ENCODE measurements at regions not wholly inside any gene's neighbourhood (a gene's known extent, or its start where the extent isn't known, plus 50 kb on each side); places are given as distances from the start of the nearest gene placed in this dataset.
A peak's percentile ranks its signal among the peaks of the same experiment; 100 is the strongest.
"Not testable (repeated sequence)": the region's sequence is repeated elsewhere in the genome, so short reads cannot be mapped to it uniquely, and the experiment has no call there.

DNA sequence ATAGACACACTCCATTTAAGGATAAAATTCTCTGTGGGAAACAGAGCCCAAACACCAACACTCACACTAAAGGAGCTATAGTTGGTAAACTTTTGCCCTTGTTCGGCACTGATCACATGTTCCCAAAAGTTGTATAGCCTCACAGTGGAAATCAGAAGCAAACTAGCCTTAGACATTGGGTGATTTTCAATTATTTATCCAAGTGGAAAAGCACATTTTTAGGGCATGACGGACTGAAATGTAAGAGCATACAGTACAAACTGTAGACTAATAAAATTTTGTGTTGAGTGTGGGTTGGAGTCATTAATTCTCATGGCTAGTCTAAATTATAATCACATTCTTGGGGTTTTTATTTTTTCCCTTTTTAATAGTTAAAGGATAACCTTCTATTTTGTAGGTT lies 202.4 kb downstream of the MOXD1 start:
- DNase-seq: no peak

DNA sequence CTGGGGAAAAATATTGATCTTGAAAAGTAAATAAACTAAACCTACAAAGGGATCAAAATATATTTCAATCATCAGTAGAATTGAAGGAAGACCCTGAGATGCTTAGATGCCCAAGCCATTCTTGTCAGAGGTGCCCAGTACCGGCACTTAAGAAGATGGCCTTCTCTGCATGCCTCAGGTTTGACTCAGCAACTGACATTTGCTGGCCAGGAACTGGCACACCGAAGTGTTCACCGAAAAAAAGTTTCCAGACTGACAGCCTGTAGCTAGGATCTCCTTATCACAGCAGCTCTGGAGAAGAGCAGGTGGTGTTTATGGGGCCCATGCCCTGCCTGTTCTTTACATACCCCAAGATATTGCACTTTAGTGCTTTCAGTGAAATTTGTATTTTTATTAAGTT lies 203.2 kb downstream of the MOXD1 start:
- no peak for DNase-seq

DNA sequence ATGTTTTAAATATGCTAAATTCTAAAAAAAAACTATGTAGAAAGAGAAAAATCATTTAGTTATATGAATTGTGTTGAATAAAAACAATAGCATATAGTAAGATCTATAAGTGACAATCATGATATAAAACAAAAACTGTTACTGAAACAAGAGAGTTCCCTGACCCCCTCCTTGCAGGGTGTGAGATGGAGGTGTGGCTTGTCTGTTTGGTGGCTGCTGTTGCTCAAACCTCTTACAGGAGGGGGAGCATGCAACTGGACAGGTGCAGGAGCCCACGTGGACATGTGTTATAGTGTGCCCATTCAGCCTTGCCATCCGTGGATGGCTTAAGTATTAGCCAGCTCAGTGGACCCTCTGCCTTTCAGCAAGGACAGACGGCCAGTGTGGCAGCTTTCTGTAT lies 206.7 kb downstream of the MOXD1 start:
- no peak for DNase-seq

DNA sequence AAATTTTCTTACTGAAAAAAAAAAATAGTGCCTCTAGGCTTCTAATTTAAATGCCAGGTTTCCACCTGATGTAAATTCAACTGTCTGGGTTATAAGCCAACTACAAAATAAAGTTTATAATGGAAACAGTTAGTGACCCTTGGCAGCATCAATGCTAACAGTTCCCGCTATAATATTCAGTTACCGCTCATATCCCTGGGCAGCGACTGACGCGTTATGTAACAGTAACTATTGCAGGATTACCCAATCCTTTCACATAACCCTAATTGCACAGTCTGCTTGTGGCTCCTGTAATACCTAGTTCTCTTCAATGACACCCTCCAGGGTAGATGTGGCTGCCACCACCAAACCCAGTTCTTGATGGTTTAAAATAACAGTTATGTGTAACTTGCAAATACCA lies 208.6 kb downstream of the MOXD1 start:
- peak in 1 of 4 experiments; percentile 20 for DNase-seq

DNA sequence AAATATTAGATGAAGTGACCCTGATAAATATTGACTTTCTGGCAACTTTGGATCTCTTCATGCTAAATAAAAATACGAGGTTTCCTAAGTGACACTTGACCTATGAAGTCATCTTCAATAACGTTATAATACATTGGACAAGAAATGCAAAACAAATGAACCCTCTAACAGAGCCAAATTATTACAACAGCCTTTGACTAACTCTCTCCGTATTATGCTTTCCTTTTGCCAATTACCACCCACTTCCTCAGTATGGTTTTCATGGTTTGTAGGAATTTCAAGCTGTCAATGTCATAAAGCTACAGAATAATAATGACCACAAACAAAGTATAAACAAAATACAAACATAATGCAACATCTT lies 210.5 kb downstream of the MOXD1 start:
- no peak for DNase-seq

DNA sequence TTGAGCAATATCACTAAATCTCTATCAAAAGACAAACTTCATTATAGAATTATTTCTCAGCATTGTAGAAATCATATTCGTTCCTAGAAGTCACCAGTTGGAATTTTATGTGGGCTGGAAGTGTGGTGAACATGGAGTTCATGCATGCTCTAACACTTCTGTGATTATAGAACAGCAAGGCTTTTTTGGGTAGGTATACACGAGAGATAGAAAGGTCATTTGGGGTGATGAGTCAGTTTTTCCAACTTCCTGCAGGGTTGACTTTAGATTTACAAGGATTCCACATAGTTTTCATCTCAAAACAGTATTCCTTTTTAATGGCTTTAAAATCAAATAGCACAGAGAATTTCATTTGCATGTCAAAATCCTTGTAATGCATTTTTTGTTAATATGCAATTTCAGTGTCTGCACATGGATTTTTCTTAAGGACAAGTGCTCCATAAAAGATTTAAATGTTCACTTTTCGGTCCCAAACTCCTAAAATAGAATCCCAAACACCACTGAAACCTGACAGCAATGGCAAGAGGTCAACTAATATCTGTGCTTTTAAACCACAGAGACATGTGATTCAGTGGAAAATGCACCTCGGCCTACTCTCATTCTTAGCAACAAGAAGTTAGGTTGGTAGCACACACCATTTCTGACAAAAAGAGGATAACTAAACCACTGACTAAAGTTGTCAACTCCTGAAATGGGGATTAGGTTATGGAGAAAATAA lies 211.0 kb downstream of the MOXD1 start:
- DNase-seq: no peak

DNA sequence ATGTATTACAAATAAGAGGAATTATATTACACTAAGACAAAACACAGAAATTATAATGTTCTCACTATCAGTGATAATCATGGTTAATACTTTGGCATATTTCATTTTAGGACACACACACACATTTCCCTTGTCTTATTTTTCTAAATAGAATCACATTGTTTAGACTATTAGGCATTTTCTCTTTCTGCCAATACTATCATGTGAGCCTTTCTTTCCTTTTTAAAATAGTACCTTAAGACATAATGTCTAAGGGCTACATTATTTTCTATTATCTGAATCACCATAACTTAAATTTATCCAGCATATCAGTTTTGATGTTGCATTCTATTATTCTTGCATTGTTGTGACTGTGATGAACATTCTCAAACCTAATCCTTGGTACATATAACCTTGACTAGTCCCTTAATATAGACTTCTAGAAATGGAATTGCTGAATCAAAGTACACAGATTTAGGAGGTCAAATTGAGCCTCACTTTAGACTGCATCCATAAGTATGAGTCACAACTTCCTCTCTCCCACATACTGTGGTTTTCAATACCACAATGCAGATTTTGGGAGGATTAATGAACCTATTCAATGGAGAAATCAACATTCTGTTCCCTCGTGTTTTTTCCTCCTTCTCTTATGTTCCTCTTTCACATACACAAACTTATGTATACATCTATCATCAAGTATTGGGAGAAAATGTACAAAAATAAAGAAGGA lies 212.6 kb downstream of the MOXD1 start:
- peak; percentile 8 to 59 (median 34) for DNase-seq

DNA sequence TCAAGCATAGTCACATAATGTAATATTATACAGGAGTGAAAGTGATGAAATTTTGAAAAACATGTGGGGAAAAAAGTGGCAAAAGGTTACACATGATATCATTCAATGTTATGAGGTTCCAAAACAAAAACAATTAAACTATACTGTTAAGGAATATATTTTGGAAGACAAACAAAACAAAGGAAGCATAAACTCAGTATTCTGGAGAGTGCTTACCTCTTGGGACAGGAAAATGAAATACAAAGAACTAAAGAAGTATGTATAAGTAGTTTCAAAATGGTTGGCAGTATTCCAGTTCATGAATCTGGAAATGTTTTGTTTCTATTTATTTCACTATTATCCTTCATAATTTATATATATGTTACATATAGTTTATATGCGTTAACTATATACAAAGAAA lies 213.5 kb downstream of the MOXD1 start:
- no peak for DNase-seq

DNA sequence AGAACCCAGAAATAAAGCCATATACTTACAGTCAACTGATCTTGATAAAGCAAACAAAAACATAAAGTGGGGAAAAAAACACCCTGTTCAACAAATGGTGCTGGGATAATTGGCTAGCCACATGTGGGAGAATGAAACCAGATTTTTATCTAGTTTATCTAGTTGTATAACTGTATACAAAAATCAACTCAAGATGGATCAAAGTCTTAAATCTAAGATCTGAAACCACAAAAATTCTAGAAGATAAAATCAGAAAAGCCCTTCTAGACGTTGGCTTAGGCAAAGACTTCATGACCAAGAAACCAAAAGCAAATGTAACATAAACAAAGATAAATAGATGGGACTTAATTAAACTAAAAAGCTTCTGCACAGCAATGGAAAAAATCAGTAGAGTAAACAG lies 216.3 kb downstream of the MOXD1 start:
- DNase-seq: not testable (repeated sequence)

DNA sequence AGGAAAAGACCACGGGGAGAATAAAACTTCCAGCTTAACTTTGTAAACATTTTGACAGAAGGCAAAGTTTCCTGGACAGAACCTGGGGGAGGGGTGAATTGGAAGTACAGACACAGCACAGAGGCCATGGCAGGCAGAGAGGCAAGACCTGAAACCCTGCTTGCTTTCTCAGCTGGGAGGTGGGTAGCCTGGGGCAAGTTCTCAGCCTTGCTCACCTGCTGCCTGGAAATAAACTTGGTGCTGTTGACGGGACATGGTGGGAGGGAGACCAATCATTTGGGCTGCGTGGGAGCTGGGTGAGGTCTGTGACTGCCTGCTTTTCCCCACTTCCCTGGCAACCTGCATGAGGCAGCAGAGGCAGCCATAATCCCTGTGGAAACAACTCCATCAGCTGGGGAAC lies 221.3 kb downstream of the MOXD1 start:
- DNase-seq: no peak

DNA sequence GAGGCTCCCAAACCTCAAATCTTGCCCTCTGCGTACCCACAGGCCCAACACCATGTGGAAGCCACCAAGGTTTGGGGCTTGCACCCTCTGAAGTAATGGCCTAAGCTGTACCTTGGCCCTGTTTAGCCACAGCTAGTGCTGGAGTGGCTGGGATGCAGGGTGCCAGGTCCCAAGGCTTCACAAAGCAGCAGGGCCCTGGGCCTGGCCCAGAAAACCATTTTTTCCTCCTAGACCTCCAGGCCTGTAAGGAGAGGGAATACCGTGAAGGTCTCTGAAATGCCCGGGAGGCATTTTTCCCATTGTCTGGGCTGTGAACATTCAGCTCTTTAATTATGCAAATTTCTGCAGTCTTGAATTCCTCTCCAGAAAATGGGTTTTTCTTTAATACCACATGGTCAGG lies 223.7 kb upstream of the CCN2 start:
- no peak for DNase-seq

DNA sequence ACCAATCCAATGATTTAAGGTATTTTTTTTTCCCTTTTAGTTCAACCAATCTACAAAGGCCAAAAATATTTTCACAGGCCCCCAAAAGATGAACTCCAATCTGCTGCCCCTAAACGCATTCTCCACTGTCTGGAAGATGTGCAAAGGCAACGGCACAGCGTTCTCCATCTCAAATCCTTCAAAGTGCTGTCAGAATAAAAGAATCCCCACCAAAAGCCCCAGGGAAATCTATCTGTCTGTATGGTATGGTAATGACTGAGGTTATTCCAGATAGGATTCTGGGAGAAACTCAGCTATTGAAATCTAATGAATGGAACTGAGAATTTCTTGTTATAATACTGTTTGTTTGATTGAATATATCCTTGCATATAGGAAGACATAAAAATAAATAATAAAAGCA lies 217.8 kb upstream of the CCN2 start:
- DNase-seq: no peak

DNA sequence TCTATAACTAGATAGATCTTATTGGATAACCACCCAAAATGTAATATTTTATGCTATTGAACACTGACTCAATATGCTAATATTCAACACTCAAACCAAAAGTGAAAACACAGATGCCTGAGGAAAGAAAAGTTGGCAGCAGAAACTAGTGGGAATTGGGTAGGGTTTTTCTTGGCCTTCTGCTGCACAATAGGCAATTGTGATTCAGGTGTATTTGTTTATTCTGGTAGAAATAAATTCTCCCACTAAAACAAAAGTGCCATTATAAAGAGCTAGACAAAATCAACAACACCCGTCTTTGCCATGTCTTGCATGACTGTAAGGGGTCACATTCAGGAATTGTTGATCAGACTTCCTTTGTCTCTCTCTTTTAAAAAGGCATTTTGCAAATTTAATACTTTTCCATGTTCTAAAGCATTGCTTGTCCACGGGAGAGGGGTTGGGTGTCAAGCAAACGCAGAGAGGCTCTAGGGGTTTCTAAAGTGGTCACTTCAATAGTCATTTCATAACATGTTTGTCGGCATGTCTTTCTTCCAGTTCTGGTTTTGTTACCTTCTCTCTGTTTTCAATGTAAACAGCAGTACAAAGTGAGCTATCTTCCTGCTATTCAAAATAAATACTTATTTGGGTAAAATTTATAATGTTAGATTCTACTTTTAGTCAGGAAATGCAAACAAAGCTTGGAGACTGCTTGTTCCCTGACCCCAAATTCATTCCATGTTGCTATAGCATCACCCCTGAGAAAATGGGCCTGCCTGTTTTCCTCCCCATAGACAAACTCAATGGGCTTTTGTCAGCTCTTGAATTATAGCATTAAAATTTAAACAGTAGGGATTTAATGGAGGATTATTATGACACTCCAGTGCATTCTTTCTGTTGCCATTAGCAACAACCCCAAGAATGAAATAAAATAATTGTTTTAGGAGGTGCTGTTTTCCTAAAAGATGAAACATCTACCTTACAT lies 217.0 kb upstream of the CCN2 start:
- no peak for DNase-seq

DNA sequence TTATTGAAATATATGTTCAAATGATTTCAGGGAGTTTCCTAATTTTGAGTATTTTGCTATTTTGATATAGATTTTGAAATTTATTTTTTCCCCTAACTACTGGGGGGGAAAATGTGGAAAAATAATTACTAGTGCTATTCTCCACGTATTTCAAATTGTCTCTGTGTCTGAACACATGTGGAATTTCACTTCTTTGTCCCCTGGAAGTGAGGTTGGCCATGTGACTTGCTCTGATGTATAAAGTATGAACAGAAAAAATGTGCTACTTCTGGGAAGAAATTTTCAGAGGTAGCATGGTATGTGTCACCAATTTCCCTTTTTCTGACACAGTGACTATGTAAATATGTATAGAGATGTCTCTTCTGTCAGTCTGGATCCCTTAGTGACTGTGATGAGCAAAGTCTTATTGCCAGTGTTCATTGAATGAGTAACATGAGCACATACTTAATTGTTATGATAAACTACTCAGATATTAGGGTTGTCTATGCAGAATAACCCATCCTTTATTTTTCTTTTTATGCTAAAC lies 215.4 kb upstream of the CCN2 start:
- DNase-seq: no peak

DNA sequence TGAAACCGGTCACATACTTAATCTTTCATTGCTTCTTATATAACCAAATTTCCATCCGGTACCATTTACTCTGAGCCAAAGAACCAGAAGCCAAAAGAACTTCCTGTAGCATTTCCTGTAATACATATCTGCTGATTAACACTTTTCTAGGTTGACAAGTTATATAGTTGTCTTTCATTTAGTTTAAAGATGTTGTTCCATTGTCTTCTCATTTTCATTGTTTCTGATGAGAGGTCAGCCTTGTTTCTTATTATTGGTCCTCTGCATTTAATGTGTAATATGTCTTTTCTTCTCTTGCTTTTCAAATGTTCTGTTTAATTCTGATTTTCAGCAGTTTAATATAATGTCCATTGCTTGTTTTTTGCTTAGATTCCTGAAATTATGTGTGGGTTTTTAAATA lies 214.5 kb upstream of the CCN2 start:
- no peak for DNase-seq

DNA sequence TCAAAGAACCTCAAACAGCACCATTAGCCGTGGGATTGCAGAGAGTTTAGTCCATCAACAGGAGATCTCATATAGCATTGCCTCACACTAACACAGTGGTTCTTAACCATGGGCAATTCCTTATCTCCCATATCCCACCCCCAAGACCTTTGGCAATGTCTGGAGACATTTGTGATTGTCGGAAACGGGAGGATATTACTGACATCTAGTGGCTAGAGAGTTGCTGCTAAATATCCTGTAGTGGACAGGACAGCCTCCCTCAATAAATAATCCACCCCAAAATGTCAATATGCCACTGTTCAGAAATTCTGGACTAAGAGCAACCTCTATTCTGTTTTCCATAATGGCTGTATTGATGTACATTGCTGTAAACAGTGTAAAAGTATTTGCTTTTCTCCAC lies 210.1 kb upstream of the CCN2 start:
- DNase-seq: peak; percentile 2 to 20 (median 18)

DNA sequence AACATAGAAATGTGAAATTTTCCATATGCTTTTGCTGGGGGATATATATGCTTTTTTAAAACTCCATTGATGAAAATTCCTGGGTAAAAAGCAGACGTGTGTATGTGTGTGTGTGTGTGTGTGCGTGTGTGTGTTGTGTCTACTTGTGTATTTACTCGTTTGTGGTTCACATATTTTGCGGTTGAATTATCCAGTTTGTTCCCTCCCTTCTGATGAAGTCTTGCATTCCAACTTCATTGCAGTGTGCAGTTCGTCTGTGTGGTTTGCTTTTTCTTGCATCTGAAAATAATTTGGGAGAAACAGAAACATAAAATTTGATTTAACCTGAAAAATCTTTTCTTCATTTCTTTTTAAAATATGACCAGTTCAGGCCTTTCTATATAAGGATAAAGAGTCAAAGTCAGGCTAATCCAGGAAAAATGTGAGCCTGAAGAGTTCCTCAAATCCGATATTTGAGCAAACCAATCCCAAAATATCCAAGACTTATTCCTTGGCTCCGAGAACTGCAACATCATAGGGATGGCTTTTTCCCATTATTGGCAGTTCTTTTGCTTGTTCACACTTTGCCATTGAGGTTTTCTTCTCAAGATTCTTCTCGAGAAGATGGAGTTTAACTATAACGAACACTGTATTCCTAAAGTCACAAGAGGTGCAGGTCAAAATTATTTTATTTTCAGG lies 202.2 kb upstream of the CCN2 start:
- no peak for DNase-seq

DNA sequence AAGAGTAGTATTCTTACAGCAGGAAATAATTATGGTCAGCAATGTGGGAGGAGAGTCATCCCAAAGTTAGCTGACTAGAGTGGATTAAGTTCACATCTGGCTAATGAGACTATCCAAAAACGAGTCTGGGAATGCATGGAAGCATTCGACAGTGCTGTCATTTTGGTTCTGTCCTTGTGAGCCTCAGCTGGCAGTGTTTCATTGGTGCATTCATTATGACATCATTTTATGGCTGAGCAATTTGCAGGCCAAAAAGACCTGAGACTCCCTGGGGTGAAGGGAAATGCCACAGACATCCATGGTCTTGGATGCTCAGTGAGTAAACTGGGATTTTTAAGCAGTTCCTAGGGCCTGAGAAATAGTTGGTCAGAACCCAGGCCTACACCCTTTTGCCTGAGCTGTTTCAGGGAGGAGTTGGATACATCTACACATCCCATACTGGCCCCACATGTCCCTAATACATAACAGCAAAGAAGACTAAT lies 196.4 kb upstream of the CCN2 start:
- no peak for DNase-seq

DNA sequence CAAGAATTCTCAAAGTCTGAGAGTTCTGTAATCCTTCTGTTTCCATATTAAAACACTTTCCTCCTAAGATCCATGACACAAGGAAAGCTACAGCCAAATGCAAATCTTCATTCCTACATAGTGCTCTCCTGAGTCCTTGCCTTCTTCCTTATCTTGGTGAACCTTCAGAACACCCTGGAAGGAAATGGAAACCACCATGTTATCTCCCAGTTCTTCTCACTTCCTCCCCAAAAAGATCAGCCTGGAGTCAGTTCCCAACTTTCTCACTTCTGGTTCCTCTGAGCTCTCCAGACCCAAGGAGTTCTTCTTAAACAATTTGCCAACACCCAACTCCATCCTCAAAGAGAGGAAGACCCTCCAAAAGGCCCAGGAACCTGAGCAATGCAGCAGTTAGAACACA lies 193.3 kb upstream of the CCN2 start:
- DNase-seq: no peak

DNA sequence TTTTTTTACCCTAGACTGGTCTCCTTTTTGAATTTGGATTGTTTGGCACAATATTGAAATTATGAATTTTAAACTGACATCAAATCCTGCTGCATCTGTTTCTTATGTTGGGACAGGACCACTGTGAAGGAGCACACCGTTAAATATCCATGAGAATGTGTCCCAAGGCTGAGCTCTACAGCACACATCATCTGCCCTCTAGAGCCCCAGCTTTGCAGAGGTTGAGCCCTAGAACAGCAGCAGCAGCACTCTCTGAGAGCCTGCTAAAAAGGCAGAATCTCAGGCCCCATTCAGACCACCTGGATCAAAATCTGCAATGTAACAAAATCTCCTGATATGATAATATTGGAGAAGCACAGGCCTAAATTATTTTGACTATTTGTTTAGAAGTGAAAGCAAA lies 192.1 kb upstream of the CCN2 start:
- DNase-seq: no peak

DNA sequence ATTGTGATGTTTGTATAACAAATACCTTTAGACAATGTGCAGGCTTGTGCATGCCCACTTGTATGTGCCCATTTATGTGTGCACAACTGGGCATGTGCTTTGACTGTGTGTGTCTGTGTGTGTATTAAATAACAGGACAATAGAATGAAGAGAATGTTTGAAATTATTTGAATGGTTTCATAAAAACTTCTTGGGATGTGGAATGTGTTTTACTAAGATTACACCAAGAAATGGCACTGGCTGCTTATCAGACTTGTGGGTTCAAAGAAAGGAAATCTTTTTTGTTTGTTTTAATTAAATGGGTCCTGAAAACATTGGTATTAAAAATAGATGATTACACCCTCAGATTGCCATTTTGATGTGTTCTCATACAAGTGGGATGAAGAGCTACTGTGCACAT lies 191.6 kb upstream of the CCN2 start:
- no peak for DNase-seq

DNA sequence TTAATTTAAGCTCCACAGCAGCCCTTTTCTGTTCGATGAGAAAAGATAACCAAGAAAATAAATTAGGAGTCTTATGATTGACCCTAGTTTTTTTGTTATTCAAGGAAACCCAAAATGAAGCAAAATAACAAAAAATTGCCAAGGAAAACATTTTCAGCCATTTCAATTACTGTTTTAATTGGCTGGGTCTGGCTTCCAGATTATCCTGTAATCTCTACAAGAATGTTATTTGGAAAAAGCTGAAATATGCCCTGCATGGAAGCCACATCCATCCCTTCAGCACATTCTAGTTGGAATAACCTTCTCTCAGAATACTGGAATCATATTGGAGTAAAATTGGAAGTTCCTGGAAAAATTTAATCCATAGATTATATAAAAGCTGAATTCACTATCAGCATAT lies 191.1 kb upstream of the CCN2 start:
- DNase-seq: no peak

DNA sequence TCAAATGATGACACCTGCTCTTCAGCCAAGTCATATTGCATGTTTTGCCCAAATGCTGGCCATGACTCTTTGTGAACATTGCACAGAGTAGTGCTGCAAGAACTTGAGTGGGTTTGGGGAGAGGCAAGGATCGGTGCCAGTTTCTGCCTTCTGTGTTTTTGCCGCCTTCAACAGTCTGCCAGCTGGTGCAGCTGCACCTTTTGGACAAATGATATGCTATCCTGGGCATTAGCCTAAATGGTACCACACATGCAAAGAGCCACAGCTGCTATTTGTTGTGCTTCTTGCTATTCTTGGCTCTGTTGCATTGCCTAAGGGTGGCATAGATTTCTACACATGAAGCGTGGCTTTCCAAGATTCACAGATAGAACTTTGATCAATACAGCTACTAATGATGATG lies 189.0 kb upstream of the CCN2 start:
- no peak for DNase-seq

Measured in suppressor macrophage (primary cell).